Activated B cell treated with CpG ODN at 0.5 μM for 24 hours (primary cell): ENCODE measurements at regions not wholly inside any gene's neighbourhood (a gene's known extent, or its start where the extent isn't known, plus 50 kb on each side); places are given as distances from the start of the nearest gene placed in this dataset.

Experiments used
- ATAC-seq: fragments of 200-7000 bp; cut with Tn5 transposase; one replicate; pipeline ENCODE4 v1.10.0; 2021; ENCODE audit warnings: low read depth, mild to moderate bottlenecking, moderate library complexity
- CTCF ChIA-PET: fragments of 350-600 bp; sonication (Branson Sonifier 250); formaldehyde crosslinking; loops from one replicate; lab custom pipeline; 2021; ENCODE audit warnings: antibody characterized with exemption; lab: Charles Lee
- POLR2A ChIA-PET: fragments of 350-600 bp; sonication (Branson Sonifier 250); formaldehyde crosslinking; loops from one replicate; lab custom pipeline; 2021; ENCODE audit warnings: antibody characterized with exemption; lab: Charles Lee
- DNase-seq: peaks from one replicate; pipeline ENCODE4 v3.0.0; 2022
- H3K27ac Mint-ChIP-seq: one replicate; pipeline ENCODE4 v1.8.0; 2020; ENCODE audit warnings: mixed read lengths
- H3K27me3 Mint-ChIP-seq: one replicate; pipeline ENCODE4 v1.8.0; 2021; ENCODE audit warnings: mixed read lengths
- H3K36me3 Mint-ChIP-seq: one replicate; pipeline ENCODE4 v1.8.0; 2021; ENCODE audit warnings: low read depth, mixed read lengths
- H3K4me1 Mint-ChIP-seq: one replicate; pipeline ENCODE4 v1.8.0; 2021; ENCODE audit warnings: mixed read lengths
- H3K4me3 Mint-ChIP-seq: one replicate; pipeline ENCODE4 v1.8.0; 2020; ENCODE audit warnings: mild to moderate bottlenecking, mixed read lengths
- H3K9me3 Mint-ChIP-seq: one replicate; pipeline ENCODE4 v1.8.0; 2020; ENCODE audit warnings: mixed read lengths
- intact Hi-C: fragments of 100-400 bp; cut with micrococcal nuclease; formaldehyde crosslinking; loops from one replicate; pipeline ENCODE4 v1.15.1; 2024
- TF ChIP-seq, protein P1 (sequence below): fragments of 200-600 bp; IDR thresholded peaks from one replicate; pipeline ENCODE4 v1.8.0; 2022; ENCODE audit warnings: antibody characterized with exemption, mild to moderate bottlenecking

DNA sequence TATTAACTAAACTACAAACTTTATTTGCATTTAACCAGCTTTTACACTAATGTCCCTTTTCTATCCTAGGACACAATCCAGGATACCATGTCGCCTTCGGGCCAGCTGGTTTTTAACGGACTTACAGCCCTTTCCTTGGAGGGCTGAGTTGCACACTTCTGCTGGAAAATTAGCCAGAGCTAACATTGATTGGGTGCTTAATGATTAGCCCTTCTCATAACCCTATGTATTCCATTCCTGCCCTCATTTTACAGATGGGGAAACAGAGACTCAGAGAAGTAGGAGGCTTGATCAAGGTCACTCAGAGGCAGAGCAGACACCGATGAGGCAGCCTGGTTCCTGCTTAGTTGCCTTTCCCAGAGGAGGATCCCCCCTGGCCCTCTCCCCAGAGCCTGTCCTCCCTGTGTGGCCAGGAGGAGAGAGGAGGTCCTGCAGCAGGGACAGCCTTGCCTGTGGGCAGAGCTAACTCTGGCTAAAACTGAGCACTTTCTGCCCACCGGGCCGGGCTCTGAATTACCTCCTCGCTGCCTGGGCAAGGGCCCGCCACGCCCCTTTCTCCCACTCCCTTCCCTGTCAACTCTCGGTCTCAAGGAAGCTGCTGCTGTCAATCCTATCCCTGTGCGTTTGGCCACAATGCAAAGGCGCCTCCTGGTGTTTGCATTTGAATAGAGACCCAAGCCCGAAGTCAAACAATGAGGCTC, 59.6 kb upstream of the PAX6 start:
- no peaks in the 10 kb centered on the region for H3K36me3 Mint-ChIP-seq
- peaks cover 11% of the 10 kb centered on the region for H3K27me3 Mint-ChIP-seq
- no peaks in the 10 kb centered on the region for H3K9me3 Mint-ChIP-seq
- ChIA-PET CTCF (no interaction called here), POLR2A (no interaction called here)
- no peak for ATAC-seq
- no peak overlapping the region for H3K27ac Mint-ChIP-seq
- intact Hi-C loops, result loop anchor here (2.0 to 10.0 kb wide), 2 partner anchors 474 to 626 kb away; no protein-coding TSS in a partner anchor
- H3K4me3 Mint-ChIP-seq, result no peak overlapping the region
- TF ChIP-seq, protein P1, sequence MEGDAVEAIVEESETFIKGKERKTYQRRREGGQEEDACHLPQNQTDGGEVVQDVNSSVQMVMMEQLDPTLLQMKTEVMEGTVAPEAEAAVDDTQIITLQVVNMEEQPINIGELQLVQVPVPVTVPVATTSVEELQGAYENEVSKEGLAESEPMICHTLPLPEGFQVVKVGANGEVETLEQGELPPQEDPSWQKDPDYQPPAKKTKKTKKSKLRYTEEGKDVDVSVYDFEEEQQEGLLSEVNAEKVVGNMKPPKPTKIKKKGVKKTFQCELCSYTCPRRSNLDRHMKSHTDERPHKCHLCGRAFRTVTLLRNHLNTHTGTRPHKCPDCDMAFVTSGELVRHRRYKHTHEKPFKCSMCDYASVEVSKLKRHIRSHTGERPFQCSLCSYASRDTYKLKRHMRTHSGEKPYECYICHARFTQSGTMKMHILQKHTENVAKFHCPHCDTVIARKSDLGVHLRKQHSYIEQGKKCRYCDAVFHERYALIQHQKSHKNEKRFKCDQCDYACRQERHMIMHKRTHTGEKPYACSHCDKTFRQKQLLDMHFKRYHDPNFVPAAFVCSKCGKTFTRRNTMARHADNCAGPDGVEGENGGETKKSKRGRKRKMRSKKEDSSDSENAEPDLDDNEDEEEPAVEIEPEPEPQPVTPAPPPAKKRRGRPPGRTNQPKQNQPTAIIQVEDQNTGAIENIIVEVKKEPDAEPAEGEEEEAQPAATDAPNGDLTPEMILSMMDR, result no peak
- DNase-seq, result no peak
- no peaks in the 10 kb centered on the region for H3K4me1 Mint-ChIP-seq

DNA sequence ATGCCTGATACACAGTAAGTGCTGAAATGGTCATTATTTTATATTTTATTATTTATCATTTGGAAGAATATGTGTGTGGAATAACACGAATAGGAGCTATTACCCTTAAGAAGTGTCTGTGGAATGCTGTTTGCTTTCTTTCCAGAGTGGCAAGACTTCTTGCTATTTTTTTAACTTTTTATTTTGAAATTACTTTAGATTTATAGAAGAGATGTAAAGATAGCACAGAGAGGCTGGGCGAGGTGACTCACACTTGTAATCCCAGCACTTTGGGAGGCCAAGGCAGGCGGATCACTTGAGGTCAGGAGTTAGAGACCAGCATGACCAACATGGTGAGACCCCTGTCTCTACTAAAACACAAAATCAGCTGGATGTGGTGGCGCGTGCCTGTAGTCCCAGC, 58.9 kb upstream of the PAX6 start:
- Mint-ChIP-seq H3K9me3 (no peaks in the 10 kb centered on the region), H3K4me3 (no peak overlapping the region), H3K4me1 (no peaks in the 10 kb centered on the region), H3K27ac (no peak overlapping the region), H3K27me3 (peaks cover 17% of the 10 kb centered on the region), H3K36me3 (no peaks in the 10 kb centered on the region)
- DNase-seq (no peak), ATAC-seq (no peak)
- CTCF ChIA-PET, result no interaction called here
- intact Hi-C loops, result loop anchor here (2.0 to 10.0 kb wide), 2 partner anchors 473 to 625 kb away; no protein-coding TSS in a partner anchor
- POLR2A ChIA-PET, result no interaction called here
- TF ChIP-seq, protein P1, result no peak

DNA sequence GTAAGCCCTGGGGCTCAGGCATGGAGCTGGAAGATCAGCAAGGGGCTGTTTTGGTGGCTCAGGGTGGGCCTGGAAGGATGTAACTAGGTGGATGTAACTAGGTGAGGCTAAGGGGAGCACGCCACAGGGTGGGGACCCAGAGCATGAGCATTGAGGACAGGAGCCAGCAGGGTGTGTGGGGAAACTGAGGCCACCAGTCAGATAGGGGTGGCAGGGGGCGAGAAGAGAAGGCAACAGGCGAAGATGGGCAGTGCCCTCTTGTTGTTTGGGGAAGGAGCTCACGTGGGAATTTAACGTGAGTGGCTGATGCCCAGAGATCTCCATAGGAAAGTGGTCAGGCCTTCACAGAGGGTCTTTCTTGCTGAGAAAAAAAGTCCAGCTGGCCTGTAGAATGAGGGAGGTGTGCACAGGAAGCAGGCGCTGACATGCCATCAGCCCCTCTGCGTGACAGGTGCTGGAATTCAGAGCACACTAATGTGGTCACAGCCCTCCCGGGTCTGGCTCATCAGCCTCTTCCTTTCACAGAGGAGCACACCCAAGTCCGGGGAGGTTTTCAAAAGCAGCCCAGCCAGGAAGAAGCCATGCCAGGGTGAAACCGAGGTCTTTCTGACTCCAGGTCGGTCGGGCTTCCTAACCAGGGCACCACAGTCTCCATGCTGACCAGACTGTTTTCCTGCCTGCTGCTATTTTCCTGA, 54.6 kb upstream of the PAX6 start:
- H3K4me1 Mint-ChIP-seq, result no peaks in the 10 kb centered on the region
- DNase-seq (no peak), ATAC-seq (no peak)
- ChIA-PET CTCF (no interaction called here), POLR2A (no interaction called here)
- H3K27ac Mint-ChIP-seq, result no peak overlapping the region
- H3K4me3 Mint-ChIP-seq, result no peak overlapping the region
- H3K36me3 Mint-ChIP-seq, result no peaks in the 10 kb centered on the region
- peaks cover 2% of the 10 kb centered on the region for H3K9me3 Mint-ChIP-seq
- intact Hi-C loops, result no loop called here
- peaks cover 26% of the 10 kb centered on the region for H3K27me3 Mint-ChIP-seq
- TF ChIP-seq, protein P1, result no peak

DNA sequence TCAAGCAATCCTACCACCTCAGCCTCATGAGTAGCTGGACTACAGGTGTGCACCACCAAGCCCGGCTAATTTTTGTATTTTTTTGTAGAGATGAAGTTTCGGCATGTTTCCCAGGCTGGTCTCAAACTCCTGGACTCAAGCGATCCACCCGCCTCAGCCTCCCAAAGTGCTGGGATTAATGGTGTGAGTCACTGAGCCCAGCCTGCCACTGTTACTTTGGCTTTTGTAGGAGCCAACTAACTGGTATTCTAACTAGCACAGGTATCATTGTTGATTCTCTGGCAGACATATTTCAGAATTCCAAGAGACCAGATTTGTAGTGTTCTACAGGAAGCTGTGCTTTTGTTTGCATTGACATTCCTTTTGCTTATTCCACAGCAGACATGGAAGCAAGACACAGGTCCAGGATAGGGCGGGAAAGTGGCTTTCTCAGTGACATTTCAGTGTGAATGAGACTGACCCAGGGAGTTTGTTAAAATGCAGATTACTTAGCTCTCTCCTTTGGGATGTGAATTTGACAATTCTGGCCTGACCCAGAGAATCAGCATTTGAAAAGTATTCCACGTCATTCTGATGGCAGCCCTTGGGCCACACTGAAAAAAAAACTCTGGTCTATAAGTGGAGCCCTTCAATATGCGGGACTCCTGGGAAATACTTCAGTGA, 52.2 kb upstream of the PAX6 start:
- H3K27me3 Mint-ChIP-seq, result peaks cover 29% of the 10 kb centered on the region
- POLR2A ChIA-PET, result no interaction called here

More for the DNA sequence above, 52.2 kb upstream of the PAX6 start:
- Mint-ChIP-seq H3K4me1 (no peaks in the 10 kb centered on the region), H3K27ac (no peak overlapping the region), H3K9me3 (peaks cover 2% of the 10 kb centered on the region), H3K4me3 (no peak overlapping the region), H3K36me3 (no peaks in the 10 kb centered on the region)
- CTCF ChIA-PET, result no interaction called here
- TF ChIP-seq, protein P1, result no peak
- ATAC-seq, result no peak
- intact Hi-C loops, result no loop called here
- no peak for DNase-seq
